Nephron (organoid): ENCODE measurements at regions not wholly inside any gene's neighbourhood (a gene's known extent, or its start where the extent isn't known, plus 50 kb on each side); places are given as distances from the start of the nearest gene placed in this dataset.

Experiments
- H3K27ac Mint-ChIP-seq, 3 experiments: 2 replicates each; pipeline ENCODE4 v1.8.0; 2020; ENCODE audit warnings: mixed read lengths in 3 of 3, mild to moderate bottlenecking in 2 of 3, moderate library complexity in 1 of 3
- H3K27me3 Mint-ChIP-seq: 2 replicates; pipeline ENCODE4 v1.8.0; 2021; ENCODE audit warnings: low read depth, mild to moderate bottlenecking, moderate library complexity, mixed read lengths
- H3K36me3 Mint-ChIP-seq: 2 replicates; pipeline ENCODE4 v1.8.0; 2020; ENCODE audit warnings: low read depth, mixed read lengths
- H3K4me1 Mint-ChIP-seq: 2 replicates; pipeline ENCODE4 v1.8.0; 2020; ENCODE audit warnings: mixed read lengths
- H3K4me3 Mint-ChIP-seq, 3 experiments: 2 replicates each; pipeline ENCODE4 v1.8.0; 2020; ENCODE audit warnings: mild to moderate bottlenecking in 3 of 3, mixed read lengths in 3 of 3, moderate library complexity in 2 of 3
- H3K9me3 Mint-ChIP-seq: 2 replicates; pipeline ENCODE4 v1.8.0; 2020; ENCODE audit warnings: mixed read lengths
- TF ChIP-seq, protein P1 (sequence below), 3 experiments: fragments of 200-600 bp; sonication (generic); IDR thresholded peaks; one replicate each; pipeline ENCODE4 v1.5.0; 2021; ENCODE audit warnings: antibody characterized with exemption in 3 of 3; ENCODE audit not compliant: unreplicated experiment in 3 of 3

DNA sequence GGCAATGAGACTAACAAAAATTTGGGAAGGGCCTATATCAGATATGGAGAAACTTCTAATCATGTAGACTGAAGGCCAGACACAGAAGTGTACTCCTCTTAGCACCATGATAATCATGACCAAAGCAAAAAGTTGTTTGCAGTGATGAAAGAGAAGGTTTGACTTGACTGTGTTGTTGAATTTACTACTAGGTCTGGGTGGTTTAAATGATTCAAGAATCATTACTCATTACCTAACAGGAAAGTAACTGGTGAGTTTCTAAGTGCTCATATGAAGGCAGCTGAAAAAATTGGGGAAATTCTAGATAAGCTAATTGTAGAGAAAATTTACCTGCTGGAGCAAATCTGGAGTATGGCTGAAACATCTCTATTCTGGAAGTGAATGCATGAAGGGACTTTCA lies 451.5 kb upstream of the SORCS1 start:
- no peak overlapping the region for H3K27ac Mint-ChIP-seq
- H3K9me3 Mint-ChIP-seq: no peaks in the 10 kb centered on the region
- H3K36me3 Mint-ChIP-seq: no peaks in the 10 kb centered on the region
- TF ChIP-seq, protein P1, sequence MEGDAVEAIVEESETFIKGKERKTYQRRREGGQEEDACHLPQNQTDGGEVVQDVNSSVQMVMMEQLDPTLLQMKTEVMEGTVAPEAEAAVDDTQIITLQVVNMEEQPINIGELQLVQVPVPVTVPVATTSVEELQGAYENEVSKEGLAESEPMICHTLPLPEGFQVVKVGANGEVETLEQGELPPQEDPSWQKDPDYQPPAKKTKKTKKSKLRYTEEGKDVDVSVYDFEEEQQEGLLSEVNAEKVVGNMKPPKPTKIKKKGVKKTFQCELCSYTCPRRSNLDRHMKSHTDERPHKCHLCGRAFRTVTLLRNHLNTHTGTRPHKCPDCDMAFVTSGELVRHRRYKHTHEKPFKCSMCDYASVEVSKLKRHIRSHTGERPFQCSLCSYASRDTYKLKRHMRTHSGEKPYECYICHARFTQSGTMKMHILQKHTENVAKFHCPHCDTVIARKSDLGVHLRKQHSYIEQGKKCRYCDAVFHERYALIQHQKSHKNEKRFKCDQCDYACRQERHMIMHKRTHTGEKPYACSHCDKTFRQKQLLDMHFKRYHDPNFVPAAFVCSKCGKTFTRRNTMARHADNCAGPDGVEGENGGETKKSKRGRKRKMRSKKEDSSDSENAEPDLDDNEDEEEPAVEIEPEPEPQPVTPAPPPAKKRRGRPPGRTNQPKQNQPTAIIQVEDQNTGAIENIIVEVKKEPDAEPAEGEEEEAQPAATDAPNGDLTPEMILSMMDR (IDR thresholded peaks at IDR 0.05; ENCODE audit: unreplicated experiment in 3 of 3): no peak
- H3K4me1 Mint-ChIP-seq: no peaks in the 10 kb centered on the region
- no peaks in the 10 kb centered on the region for H3K27me3 Mint-ChIP-seq
- no peak overlapping the region for H3K4me3 Mint-ChIP-seq

DNA sequence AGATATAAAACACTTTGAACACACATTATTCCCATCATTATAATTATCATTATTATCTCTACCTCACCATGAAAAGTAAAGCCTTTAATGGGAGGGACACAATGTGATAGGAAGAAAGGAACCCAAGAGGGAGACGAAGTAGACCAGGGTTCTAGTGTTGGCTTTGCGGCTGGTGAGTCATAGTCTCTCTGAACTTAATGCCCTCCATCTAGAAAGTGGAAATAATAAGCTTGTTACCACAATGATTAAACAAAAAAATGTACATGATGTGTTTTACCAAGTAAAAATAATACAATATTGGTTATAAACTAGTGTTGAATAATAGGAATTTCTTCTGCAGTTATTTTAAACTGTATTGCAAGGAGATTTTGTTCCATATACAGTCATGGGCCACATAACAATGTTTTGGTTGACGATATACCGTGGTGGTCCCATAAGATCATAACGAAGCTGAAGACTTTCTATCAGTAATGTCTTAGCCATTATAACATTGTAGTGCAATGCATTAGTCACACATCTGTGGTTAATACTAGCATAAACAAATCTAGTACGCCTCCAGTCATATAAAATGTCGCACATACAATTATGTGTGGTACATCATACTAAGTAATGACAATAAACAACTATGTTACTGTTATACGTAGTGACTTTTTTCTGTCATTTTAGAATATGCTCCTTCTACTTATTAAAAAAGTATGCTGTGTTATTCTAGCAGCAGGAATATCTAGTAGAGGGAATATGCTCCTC lies 450.6 kb upstream of the SORCS1 start:
- no peaks in the 10 kb centered on the region for H3K36me3 Mint-ChIP-seq
- H3K4me1 Mint-ChIP-seq: no peaks in the 10 kb centered on the region
- no peak overlapping the region for H3K27ac Mint-ChIP-seq
- TF ChIP-seq, protein P1 (IDR thresholded peaks at IDR 0.05; ENCODE audit: unreplicated experiment in 3 of 3): no peak
- H3K9me3 Mint-ChIP-seq: no peaks in the 10 kb centered on the region
- H3K4me3 Mint-ChIP-seq: no peak overlapping the region
- H3K27me3 Mint-ChIP-seq: no peaks in the 10 kb centered on the region

DNA sequence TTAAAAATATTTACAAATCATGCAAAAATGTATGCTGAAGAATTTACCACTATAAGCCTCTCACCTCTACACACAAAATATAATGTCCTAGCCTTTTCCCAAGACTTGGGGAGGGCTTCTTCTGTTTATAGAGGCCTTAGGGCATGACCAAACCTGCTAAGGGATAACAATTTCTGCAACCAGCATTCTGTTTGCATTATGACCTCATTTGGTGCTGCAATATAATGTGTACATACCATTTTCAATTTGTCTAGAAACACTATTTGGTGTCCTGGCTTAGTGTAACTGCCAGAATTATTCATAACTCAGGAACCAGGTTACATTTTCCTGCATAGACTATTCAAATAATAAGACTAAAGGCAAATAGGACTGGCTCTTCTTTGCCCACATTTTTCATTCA lies 446.6 kb upstream of the SORCS1 start:
- no peak overlapping the region for H3K27ac Mint-ChIP-seq
- H3K27me3 Mint-ChIP-seq: no peaks in the 10 kb centered on the region
- H3K4me1 Mint-ChIP-seq: no peaks in the 10 kb centered on the region
- H3K9me3 Mint-ChIP-seq: no peaks in the 10 kb centered on the region
- no peaks in the 10 kb centered on the region for H3K36me3 Mint-ChIP-seq
- TF ChIP-seq, protein P1 (IDR thresholded peaks at IDR 0.05; ENCODE audit: unreplicated experiment in 3 of 3): no peak
- no peak overlapping the region for H3K4me3 Mint-ChIP-seq

DNA sequence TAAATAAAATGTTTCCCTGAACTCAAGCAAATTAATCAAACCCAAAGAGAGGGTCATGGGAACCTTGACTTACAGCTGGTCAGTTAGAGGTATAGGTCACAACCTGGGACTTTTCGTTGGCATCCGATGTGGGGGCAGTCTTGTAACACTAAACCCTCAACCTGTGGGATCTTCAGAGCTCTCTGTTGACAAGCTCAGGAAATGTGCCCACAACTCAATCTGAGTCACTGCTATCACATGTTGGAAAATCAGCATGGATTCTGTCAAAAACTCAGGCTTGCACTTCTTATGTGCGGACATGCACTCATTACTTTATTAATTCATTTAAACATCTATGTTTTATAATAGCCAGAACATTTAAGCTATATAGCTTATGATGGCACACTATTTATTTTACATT lies 424.6 kb upstream of the SORCS1 start:
- no peak overlapping the region for H3K4me3 Mint-ChIP-seq
- H3K4me1 Mint-ChIP-seq: no peaks in the 10 kb centered on the region
- H3K27me3 Mint-ChIP-seq: no peaks in the 10 kb centered on the region
- no peaks in the 10 kb centered on the region for H3K36me3 Mint-ChIP-seq
- H3K9me3 Mint-ChIP-seq: peaks cover 10% of the 10 kb centered on the region
- no peak overlapping the region for H3K27ac Mint-ChIP-seq
- TF ChIP-seq, protein P1 (IDR thresholded peaks at IDR 0.05; ENCODE audit: unreplicated experiment in 3 of 3): no peak

DNA sequence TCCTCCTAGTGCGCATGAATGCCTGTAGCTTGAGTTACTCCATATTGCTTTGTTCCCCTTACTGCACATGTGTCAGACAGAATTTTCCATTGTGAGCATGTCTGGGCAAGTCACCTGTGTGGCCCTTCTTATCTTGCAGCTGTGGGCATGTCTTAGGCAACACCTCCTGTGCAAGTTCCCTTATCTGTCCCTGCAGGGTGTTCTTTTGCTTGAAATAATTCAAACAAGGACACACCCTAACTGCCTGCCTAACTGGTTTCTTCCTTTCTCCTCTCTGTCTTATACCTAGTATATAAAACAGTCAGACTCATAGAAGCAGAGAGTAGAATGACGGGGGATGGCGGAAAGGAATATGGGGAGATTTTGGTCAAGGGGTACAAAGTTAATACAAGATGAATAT lies 421.1 kb upstream of the SORCS1 start:
- Mint-ChIP-seq H3K27ac (no peak overlapping the region), H3K4me1 (no peaks in the 10 kb centered on the region), H3K9me3 (peaks cover 13% of the 10 kb centered on the region), H3K36me3 (no peaks in the 10 kb centered on the region), H3K27me3 (no peaks in the 10 kb centered on the region), H3K4me3 (no peak overlapping the region)
- TF ChIP-seq, protein P1 (IDR thresholded peaks at IDR 0.05; ENCODE audit: unreplicated experiment in 3 of 3): no peak

DNA sequence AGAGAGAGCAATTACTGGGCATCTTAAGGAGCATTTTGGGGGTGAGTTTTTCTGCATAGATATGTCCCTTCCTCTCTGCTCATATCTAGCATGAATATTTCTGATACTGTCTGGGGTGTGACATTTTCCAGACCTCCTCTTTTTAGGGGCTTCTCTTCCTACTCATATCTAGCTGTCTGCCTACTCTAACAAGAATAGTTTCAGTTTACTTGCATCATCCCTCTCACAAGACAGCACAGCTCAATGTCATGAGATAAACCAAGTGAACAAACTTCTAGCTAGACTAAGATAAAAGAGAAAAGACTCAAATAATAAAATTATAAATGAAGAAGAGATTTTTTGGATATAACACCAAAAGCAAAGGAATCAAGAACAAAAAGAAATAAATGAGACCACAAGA lies 419.5 kb upstream of the SORCS1 start:
- Mint-ChIP-seq H3K4me1 (no peaks in the 10 kb centered on the region), H3K9me3 (peaks cover 13% of the 10 kb centered on the region), H3K36me3 (no peaks in the 10 kb centered on the region), H3K27ac (no peak overlapping the region), H3K27me3 (peaks cover 4% of the 10 kb centered on the region), H3K4me3 (no peak overlapping the region)
- TF ChIP-seq, protein P1 (IDR thresholded peaks at IDR 0.05; ENCODE audit: unreplicated experiment in 3 of 3): no peak
